ENCODE measurements at regions not wholly inside any gene's neighbourhood (a gene's known extent, or its start where the extent isn't known, plus 50 kb on each side); places are given as distances from the start of the nearest gene placed in this dataset.

GRCh38 chr5:8012131-8012977 is 143.4 kb downstream of the MTRR start:
- no peak overlapping the region for H3K4me3 Mint-ChIP-seq (ENCODE audit: unreplicated experiment)
- no peak for DNase-seq
- TF ChIP-seq CTCF (IDR thresholded peaks at IDR 0.05; ENCODE audit: partially characterized antibody, unreplicated experiment), result no peak

GRCh38 chr5:8013948-8014710 is 145.2 kb downstream of the MTRR start:
- no peak for DNase-seq
- H3K9me3 Mint-ChIP-seq (ENCODE audit: unreplicated experiment), result peaks cover 1% of the 10 kb centered on the region
- H3K36me3 Mint-ChIP-seq (ENCODE audit: unreplicated experiment), result peaks cover 22% of the 10 kb centered on the region
- H3K4me1 Mint-ChIP-seq (ENCODE audit: low read depth, unreplicated experiment), result peaks cover 11% of the 10 kb centered on the region
- TF ChIP-seq CTCF (IDR thresholded peaks at IDR 0.05; ENCODE audit: partially characterized antibody, unreplicated experiment), result no peak
- no peak overlapping the region for H3K27ac Mint-ChIP-seq (ENCODE audit: unreplicated experiment)
- no peak overlapping the region for H3K4me3 Mint-ChIP-seq (ENCODE audit: unreplicated experiment)
- H3K27me3 Mint-ChIP-seq (ENCODE audit: unreplicated experiment), result no peaks in the 10 kb centered on the region

More at GRCh38 chr5:8012131-8012977, 143.4 kb downstream of the MTRR start:
- Mint-ChIP-seq H3K4me1 (ENCODE audit: low read depth, unreplicated experiment) (peaks cover 11% of the 10 kb centered on the region), H3K9me3 (ENCODE audit: unreplicated experiment) (no peaks in the 10 kb centered on the region), H3K27ac (ENCODE audit: unreplicated experiment) (no peak overlapping the region), H3K36me3 (ENCODE audit: unreplicated experiment) (peaks cover 17% of the 10 kb centered on the region), H3K27me3 (ENCODE audit: unreplicated experiment) (no peaks in the 10 kb centered on the region)

GRCh38 chr5:8019719-8020218 is 150.8 kb downstream of the MTRR start:
- Mint-ChIP-seq H3K4me3 (ENCODE audit: unreplicated experiment) (no peak overlapping the region), H3K27ac (ENCODE audit: unreplicated experiment) (no peak overlapping the region), H3K4me1 (ENCODE audit: low read depth, unreplicated experiment) (no peaks in the 10 kb centered on the region), H3K9me3 (ENCODE audit: unreplicated experiment) (peaks cover 1% of the 10 kb centered on the region), H3K27me3 (ENCODE audit: unreplicated experiment) (no peaks in the 10 kb centered on the region), H3K36me3 (ENCODE audit: unreplicated experiment) (peaks cover 18% of the 10 kb centered on the region)
- no peak for TF ChIP-seq CTCF (IDR thresholded peaks at IDR 0.05; ENCODE audit: partially characterized antibody, unreplicated experiment)
- no peak for DNase-seq

GRCh38 chr5:8020861-8021514 is 152.0 kb downstream of the MTRR start:
- H3K27me3 Mint-ChIP-seq (ENCODE audit: unreplicated experiment), result no peaks in the 10 kb centered on the region
- no peaks in the 10 kb centered on the region for H3K4me1 Mint-ChIP-seq (ENCODE audit: low read depth, unreplicated experiment)
- no peak overlapping the region for H3K27ac Mint-ChIP-seq (ENCODE audit: unreplicated experiment)
- H3K4me3 Mint-ChIP-seq (ENCODE audit: unreplicated experiment), result no peak overlapping the region
- H3K9me3 Mint-ChIP-seq (ENCODE audit: unreplicated experiment), result peaks cover 1% of the 10 kb centered on the region
- TF ChIP-seq CTCF (IDR thresholded peaks at IDR 0.05; ENCODE audit: partially characterized antibody, unreplicated experiment), result no peak
- peaks cover 18% of the 10 kb centered on the region for H3K36me3 Mint-ChIP-seq (ENCODE audit: unreplicated experiment)
- no peak for DNase-seq
